ENCODE measurements at regions not wholly inside any gene's neighbourhood (a gene's known extent, or its start where the extent isn't known, plus 50 kb on each side); places are given as distances from the start of the nearest gene placed in this dataset.

DNA sequence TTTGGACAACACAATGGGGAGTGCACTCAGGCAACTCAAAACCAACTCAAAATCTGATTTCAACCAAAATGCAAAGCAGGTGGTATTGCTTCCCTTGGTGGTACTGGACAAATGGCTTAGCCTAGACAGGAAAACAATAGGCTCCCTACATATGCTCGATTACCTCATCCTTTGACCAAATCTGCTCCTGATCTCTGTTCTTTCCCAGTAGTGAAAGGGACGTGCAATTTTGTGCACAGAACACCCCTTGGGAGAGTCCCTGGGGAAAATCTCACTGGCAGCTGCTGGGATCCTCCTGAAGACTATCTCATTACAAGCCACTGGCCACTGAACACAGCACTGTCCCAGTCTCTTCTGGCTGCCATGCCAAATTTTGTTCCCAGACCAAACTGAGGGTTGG, 149.2 kb upstream of the VSTM2A start:
- TF ChIP-seq, protein P1, sequence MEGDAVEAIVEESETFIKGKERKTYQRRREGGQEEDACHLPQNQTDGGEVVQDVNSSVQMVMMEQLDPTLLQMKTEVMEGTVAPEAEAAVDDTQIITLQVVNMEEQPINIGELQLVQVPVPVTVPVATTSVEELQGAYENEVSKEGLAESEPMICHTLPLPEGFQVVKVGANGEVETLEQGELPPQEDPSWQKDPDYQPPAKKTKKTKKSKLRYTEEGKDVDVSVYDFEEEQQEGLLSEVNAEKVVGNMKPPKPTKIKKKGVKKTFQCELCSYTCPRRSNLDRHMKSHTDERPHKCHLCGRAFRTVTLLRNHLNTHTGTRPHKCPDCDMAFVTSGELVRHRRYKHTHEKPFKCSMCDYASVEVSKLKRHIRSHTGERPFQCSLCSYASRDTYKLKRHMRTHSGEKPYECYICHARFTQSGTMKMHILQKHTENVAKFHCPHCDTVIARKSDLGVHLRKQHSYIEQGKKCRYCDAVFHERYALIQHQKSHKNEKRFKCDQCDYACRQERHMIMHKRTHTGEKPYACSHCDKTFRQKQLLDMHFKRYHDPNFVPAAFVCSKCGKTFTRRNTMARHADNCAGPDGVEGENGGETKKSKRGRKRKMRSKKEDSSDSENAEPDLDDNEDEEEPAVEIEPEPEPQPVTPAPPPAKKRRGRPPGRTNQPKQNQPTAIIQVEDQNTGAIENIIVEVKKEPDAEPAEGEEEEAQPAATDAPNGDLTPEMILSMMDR (conservative IDR thresholded peaks at IDR 0.05; ENCODE audit: low read depth, low read length) = no peak
- no peak for DNase-seq (ENCODE audit: low read depth)
- H3K4me3 ChIP-seq (ENCODE audit: low read depth, low read length) = no peak overlapping the region

DNA sequence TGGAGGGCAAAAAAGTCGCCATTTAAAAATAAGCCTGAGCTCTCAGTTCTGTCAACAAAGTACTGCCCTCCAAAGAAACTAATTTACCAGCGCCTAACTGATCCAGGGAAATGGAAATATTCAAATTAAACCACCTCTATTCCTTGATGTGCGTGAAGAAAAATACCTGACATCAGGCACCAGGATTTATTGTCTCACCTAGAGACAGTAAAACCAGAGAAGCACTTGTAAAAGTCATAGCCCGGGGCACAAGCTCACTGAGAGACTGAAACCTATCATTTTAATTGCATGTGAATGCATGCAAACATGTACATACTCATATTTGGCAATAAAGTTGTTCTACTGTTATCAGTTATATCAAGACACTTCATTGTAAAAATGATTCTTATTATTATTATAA, 147.3 kb upstream of the VSTM2A start:
- H3K4me3 ChIP-seq (ENCODE audit: low read depth, low read length) = no peak overlapping the region
- TF ChIP-seq, protein P1 (conservative IDR thresholded peaks at IDR 0.05; ENCODE audit: low read depth, low read length) = no peak
- no peak for DNase-seq (ENCODE audit: low read depth)

DNA sequence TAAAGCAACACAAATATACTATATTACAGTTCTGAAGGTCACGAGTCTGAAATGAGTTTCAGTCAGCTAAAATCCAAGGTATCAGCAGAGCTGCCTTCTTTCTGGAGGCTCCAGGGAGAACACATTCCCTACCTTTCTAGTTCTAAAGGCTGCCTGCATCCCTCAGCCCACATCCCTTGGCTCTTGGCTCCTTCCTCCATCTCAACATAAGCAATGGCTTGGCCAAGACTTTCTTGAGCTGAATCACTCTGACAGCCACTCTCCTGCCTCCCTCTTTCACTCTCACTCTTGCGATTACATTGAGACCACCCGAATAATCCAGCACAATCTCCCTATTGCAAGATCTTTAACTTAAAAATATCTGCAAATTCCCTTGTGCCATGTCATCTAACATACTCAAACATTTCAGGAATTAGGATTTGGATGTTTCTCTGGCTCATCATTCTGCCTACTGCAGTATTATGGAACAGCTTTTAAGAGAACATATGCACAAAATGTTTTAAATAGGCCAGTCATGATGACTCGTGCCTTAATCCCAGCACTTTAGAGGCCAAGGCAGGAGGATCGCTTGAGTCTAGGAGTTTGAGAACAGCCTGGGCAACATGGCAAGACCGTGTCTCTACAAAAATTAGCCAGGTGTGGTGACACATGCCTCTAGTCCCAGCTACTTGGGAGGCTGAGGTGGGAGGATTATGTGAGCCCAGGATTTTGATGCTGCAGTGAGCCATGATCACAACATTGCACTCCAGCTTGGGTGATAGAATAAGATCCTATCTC, 144.2 kb upstream of the VSTM2A start:
- H3K4me3 ChIP-seq (ENCODE audit: low read depth, low read length) = no peak overlapping the region
- no peak for DNase-seq (ENCODE audit: low read depth)
- TF ChIP-seq, protein P1 (conservative IDR thresholded peaks at IDR 0.05; ENCODE audit: low read depth, low read length) = no peak

DNA sequence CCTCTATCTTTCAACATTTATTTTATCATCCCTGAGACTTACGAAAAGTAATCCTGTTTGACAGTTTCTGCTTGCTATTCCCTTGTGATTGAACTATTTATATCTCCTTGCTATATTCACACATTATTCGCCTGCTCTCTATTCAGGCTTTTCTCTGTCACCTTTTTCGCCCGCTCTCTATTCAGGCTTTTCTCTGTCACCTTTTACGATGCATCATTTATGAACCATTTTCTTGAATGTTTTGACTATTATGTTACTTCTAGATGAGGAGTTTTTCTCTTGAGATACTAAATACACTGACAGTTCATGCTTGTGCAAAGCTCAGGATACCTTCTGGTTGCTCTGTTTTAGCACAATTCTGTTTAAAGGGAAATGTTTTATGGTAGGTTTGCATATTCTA, 143.3 kb upstream of the VSTM2A start:
- TF ChIP-seq, protein P1 (conservative IDR thresholded peaks at IDR 0.05; ENCODE audit: low read depth, low read length) = no peak
- no peak for DNase-seq (ENCODE audit: low read depth)
- no peak overlapping the region for H3K4me3 ChIP-seq (ENCODE audit: low read depth, low read length)

DNA sequence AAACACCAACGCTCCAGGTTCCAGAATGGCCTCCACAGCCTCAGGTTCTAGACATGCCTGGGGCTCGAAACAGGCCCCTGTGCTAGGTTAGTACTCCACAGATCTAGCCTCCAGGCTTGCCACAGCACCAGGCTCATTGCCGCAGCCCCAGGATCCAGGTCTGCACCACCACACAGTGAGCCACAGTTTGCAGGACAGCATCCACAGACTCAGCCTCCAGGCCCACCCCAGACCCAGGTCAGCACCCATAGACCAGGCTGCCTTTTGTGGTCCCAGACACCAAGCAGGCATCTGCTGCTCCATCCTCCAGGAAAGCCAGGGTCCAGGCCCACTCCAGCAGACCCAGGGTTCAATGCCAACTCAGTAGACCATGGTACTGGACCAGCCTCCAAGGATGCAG, 132.3 kb upstream of the VSTM2A start:
- TF ChIP-seq, protein P1 (conservative IDR thresholded peaks at IDR 0.05; ENCODE audit: low read depth, low read length) = no peak
- no peak overlapping the region for H3K4me3 ChIP-seq (ENCODE audit: low read depth, low read length)
- no peak for DNase-seq (ENCODE audit: low read depth)

DNA sequence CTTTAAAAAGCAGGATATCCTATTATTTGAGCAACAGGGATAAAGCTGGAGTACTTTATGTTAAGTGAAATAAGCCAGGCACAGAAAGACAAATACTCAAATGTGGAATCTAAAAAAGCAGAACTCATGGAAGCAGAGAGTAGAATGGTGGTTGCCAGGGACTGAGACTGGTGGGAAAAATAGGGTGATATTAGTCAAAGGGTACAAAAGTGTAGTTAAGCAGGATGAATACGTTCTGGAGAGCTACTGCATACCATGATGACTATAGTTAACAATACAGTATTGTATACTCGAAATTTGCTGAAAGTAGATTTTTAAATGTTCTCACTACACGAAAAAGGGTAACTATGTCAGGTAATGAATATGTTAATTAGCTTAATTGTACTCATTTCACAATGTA, 125.5 kb upstream of the VSTM2A start:
- no peak for DNase-seq (ENCODE audit: low read depth)
- TF ChIP-seq, protein P1 (conservative IDR thresholded peaks at IDR 0.05; ENCODE audit: low read depth, low read length) = no peak

DNA sequence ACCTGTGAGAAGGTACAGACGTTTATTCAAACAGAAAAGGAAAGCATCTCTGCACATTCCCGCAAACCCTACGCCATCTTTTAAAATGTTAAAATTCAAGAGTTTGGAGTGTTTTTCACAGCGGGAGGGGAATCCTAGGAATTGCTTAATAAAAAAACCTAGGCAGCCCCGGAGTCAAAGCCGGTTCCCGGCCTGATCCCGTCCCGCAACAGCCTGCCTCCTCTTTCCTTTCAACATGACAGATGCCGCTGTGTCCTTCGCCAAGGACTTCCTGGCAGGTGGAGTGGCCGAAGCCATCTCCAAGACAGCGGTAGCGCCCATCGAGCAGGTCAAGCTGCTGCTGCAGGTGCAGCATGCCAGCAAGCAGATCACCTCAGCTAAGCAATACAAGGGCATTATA, 123.0 kb upstream of the VSTM2A start:
- no peak for DNase-seq (ENCODE audit: low read depth)
- no peak overlapping the region for H3K4me3 ChIP-seq (ENCODE audit: low read depth, low read length)
- TF ChIP-seq, protein P1 (conservative IDR thresholded peaks at IDR 0.05; ENCODE audit: low read depth, low read length) = no peak

More for the DNA sequence above, 125.5 kb upstream of the VSTM2A start:
- no peak overlapping the region for H3K4me3 ChIP-seq (ENCODE audit: low read depth, low read length)
